BE2C (cell line): ENCODE measurements at regions not wholly inside any gene's neighbourhood (a gene's known extent, or its start where the extent isn't known, plus 50 kb on each side); places are given as distances from the start of the nearest gene placed in this dataset.

Experiments used
- DNase-seq: peaks from one replicate; pipeline ENCODE4 v3.0.0-alpha.2; 2020
- H3K27me3 ChIP-seq: fragments of 250-450 bp; sonication (Bioruptor Pico); 2 replicates; pipeline ENCODE4 v1.5.1; 2020; ENCODE audit warnings: mild to moderate bottlenecking
- H3K36me3 ChIP-seq: fragments of 250-450 bp; sonication (Bioruptor Pico); 2 replicates; pipeline ENCODE4 v1.5.1; 2020; ENCODE audit warnings: mild to moderate bottlenecking
- H3K4me1 ChIP-seq: fragments of 250-450 bp; sonication (Bioruptor Pico); 2 replicates; pipeline ENCODE4 v1.5.1; 2020
- H3K4me3 ChIP-seq: 2 replicates; pipeline ENCODE4 v1.5.1; 2011; ENCODE audit warnings: low read depth, low read length
- H3K9me3 ChIP-seq: fragments of 250-450 bp; sonication (Bioruptor Pico); 2 replicates; pipeline ENCODE4 v1.5.1; 2020
- TF ChIP-seq, protein P1 (sequence below): IDR thresholded peaks from 2 replicates; pipeline ENCODE4 v1.5.1; 2012; ENCODE audit warnings: mild to moderate bottlenecking, low read depth, low read length

DNA sequence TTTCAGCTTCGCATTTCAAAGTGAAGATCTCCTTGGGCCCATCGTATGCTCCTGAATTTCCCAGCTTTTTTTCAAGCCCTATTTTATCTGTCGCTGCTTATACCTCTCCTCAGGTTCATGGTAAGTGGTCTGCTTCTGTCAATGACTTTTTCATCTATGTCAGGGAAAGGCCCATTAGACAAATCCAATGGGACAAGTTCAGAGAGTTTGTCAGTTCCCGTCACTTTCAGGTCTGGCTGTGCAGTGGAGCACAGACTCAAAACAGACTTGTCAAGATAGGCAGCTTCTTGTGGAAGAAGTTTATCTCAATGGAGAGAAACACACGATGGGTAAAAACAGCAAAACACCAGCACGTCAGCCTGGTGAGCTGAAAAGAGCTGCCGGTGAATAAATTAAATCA lies 100.9 kb upstream of the KLF7 start:
- no peaks in the 10 kb centered on the region for H3K9me3 ChIP-seq
- no peak for DNase-seq
- H3K36me3 ChIP-seq, result no peaks in the 10 kb centered on the region
- no peak overlapping the region for H3K4me3 ChIP-seq
- TF ChIP-seq, protein P1, sequence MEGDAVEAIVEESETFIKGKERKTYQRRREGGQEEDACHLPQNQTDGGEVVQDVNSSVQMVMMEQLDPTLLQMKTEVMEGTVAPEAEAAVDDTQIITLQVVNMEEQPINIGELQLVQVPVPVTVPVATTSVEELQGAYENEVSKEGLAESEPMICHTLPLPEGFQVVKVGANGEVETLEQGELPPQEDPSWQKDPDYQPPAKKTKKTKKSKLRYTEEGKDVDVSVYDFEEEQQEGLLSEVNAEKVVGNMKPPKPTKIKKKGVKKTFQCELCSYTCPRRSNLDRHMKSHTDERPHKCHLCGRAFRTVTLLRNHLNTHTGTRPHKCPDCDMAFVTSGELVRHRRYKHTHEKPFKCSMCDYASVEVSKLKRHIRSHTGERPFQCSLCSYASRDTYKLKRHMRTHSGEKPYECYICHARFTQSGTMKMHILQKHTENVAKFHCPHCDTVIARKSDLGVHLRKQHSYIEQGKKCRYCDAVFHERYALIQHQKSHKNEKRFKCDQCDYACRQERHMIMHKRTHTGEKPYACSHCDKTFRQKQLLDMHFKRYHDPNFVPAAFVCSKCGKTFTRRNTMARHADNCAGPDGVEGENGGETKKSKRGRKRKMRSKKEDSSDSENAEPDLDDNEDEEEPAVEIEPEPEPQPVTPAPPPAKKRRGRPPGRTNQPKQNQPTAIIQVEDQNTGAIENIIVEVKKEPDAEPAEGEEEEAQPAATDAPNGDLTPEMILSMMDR, result no peak
- no peaks in the 10 kb centered on the region for H3K4me1 ChIP-seq
- no peaks in the 10 kb centered on the region for H3K27me3 ChIP-seq

- H3K36me3 ChIP-seq, result no peaks in the 10 kb centered on the region
- no peaks in the 10 kb centered on the region for H3K4me1 ChIP-seq
- H3K27me3 ChIP-seq, result no peaks in the 10 kb centered on the region
- TF ChIP-seq, protein P1, result no peak
- no peaks in the 10 kb centered on the region for H3K9me3 ChIP-seq
- no peak for DNase-seq
- no peak overlapping the region for H3K4me3 ChIP-seq
Measured at GRCh38 chr2:207269038-207269437, 103.3 kb upstream of the KLF7 start.

- Histone ChIP-seq H3K27me3 (no peaks in the 10 kb centered on the region; the same call in 1 of the 2 replicates), H3K36me3 (no peaks in the 10 kb centered on the region), H3K4me3 (no peak overlapping the region), H3K9me3 (no peaks in the 10 kb centered on the region; the same call in 1 of the 2 replicates), H3K4me1 (no peaks in the 10 kb centered on the region)
- DNase-seq, result no peak
- TF ChIP-seq, protein P1, result no peak
Measured at GRCh38 chr2:207274530-207275189, 108.9 kb upstream of the KLF7 start.

GRCh38 chr2:207275779-207276178 lies 110.0 kb upstream of the KLF7 start:
- TF ChIP-seq, protein P1, result no peak
- DNase-seq, result no peak
- Histone ChIP-seq H3K4me1 (no peaks in the 10 kb centered on the region), H3K9me3 (no peaks in the 10 kb centered on the region; the same call in 1 of the 2 replicates), H3K27me3 (no peaks in the 10 kb centered on the region; the same call in 1 of the 2 replicates), H3K4me3 (no peak overlapping the region), H3K36me3 (no peaks in the 10 kb centered on the region)

GRCh38 chr2:207276248-207276647 lies 110.5 kb upstream of the KLF7 start:
- H3K36me3 ChIP-seq, result no peaks in the 10 kb centered on the region
- no peak overlapping the region for H3K4me3 ChIP-seq
- no peaks in the 10 kb centered on the region; the same call in 1 of the 2 replicates for H3K9me3 ChIP-seq
- DNase-seq, result no peak
- H3K4me1 ChIP-seq, result no peaks in the 10 kb centered on the region
- no peaks in the 10 kb centered on the region; the same call in 1 of the 2 replicates for H3K27me3 ChIP-seq
- TF ChIP-seq, protein P1, result no peak

GRCh38 chr2:207276858-207277257 lies 111.1 kb upstream of the KLF7 start:
- TF ChIP-seq, protein P1, result no peak

More at GRCh38 chr2:207276858-207277257, 111.1 kb upstream of the KLF7 start:
- no peaks in the 10 kb centered on the region; the same call in 1 of the 2 replicates for H3K27me3 ChIP-seq
- DNase-seq, result no peak
- H3K9me3 ChIP-seq, result no peaks in the 10 kb centered on the region; the same call in 1 of the 2 replicates
- H3K36me3 ChIP-seq, result no peaks in the 10 kb centered on the region
- no peak overlapping the region for H3K4me3 ChIP-seq
- H3K4me1 ChIP-seq, result no peaks in the 10 kb centered on the region
